IMR-90 (cell line): ENCODE measurements at regions not wholly inside any gene's neighbourhood (a gene's known extent, or its start where the extent isn't known, plus 50 kb on each side); places are given as distances from the start of the nearest gene placed in this dataset.

ENCODE experiments used
- ATAC-seq: fragments of 200-7000 bp; cut with Tn5 transposase; 2 replicates; pipeline ENCODE4 v1.9.1; 2020; ENCODE audit warnings: low read depth, mild to moderate bottlenecking, moderate library complexity
- BruUV-seq: library from RNA; stranded (reverse); fragments of 400-500 nt; replicated peaks from 2 replicates; lab custom pipeline; 2021; lab: Mats Ljungman, UMichigan
- CTCF ChIA-PET: fragments of 300-600 bp; formaldehyde crosslinking; extraction: SDS; loops from one replicate; lab custom pipeline; 2021; ENCODE audit warnings: antibody characterized with exemption; lab: Yijun Ruan, JAX
- POLR2A ChIA-PET: fragments of 300-600 bp; sonication (Branson Sonifier 250); formaldehyde crosslinking; loops from one replicate; lab custom pipeline; 2022; ENCODE audit warnings: antibody characterized with exemption; ENCODE audit not compliant: unreplicated experiment; lab: Charles Lee
- DNase-seq: peaks from one replicate; pipeline ENCODE4 v3.0.0; 2013
- H2AFZ ChIP-seq: replicated peaks from 2 replicates; pipeline ENCODE3; 2013; ENCODE audit warnings: low read length, mild to moderate bottlenecking; ENCODE audit not compliant: poor library complexity
- H2AK5ac ChIP-seq: 2 replicates; pipeline ENCODE4 v1.6.1; 2013; ENCODE audit warnings: low read depth, low read length, inconsistent platforms
- H2AK9ac ChIP-seq: replicated peaks from 2 replicates; pipeline ENCODE3; 2013; ENCODE audit warnings: mild to moderate bottlenecking, low read depth, low read length, moderate library complexity; ENCODE audit not compliant: poor library complexity
- H2BK120ac ChIP-seq: 2 replicates; pipeline ENCODE4 v1.6.1; 2013; ENCODE audit warnings: low read depth, low read length, inconsistent platforms
- H2BK15ac ChIP-seq: 3 replicates; pipeline ENCODE4 v1.6.1; 2013; ENCODE audit warnings: low read depth, low read length, inconsistent platforms
- H2BK20ac ChIP-seq: 2 replicates; pipeline ENCODE4 v1.6.1; 2013; ENCODE audit warnings: low read depth, mild to moderate bottlenecking, inconsistent platforms, low read length, moderate library complexity
- H2BK5ac ChIP-seq: 2 replicates; pipeline ENCODE4 v1.6.1; 2013; ENCODE audit warnings: mild to moderate bottlenecking, low read depth, low read length, inconsistent platforms; ENCODE audit not compliant: poor library complexity, severe bottlenecking
- H3K14ac ChIP-seq: replicated peaks from 2 replicates; pipeline ENCODE4 v1.6.1; 2013; ENCODE audit warnings: low read depth, low read length, inconsistent platforms
- H3K18ac ChIP-seq: 2 replicates; pipeline ENCODE4 v1.6.1; 2013; ENCODE audit warnings: low read depth, low read length, control low read depth
- H3K23ac ChIP-seq: 2 replicates; pipeline ENCODE4 v1.6.1; 2013; ENCODE audit warnings: low read depth, low read length, inconsistent platforms
- H3K27ac ChIP-seq: 2 replicates; pipeline ENCODE4 v1.5.1; 2013; ENCODE audit warnings: mild to moderate bottlenecking, control low read depth, low read length; ENCODE audit not compliant: insufficient read depth
- H3K27me3 ChIP-seq: 2 replicates; pipeline ENCODE4 v1.6.1; 2013; ENCODE audit warnings: low read length; ENCODE audit not compliant: control insufficient read depth, insufficient read depth
- H3K36me3 ChIP-seq: 2 replicates; pipeline ENCODE4 v1.6.1; 2013; ENCODE audit warnings: low read length, mixed read lengths; ENCODE audit not compliant: control insufficient read depth, insufficient read depth
- H3K4ac ChIP-seq: 2 replicates; pipeline ENCODE4 v1.6.1; 2013; ENCODE audit warnings: low read depth, low read length, inconsistent platforms
- H3K4me1 ChIP-seq: 2 replicates; pipeline ENCODE4 v1.6.1; 2013; ENCODE audit warnings: low read length, mixed read lengths; ENCODE audit not compliant: control insufficient read depth, insufficient read depth
- H3K4me2 ChIP-seq: 2 replicates; pipeline ENCODE4 v1.6.1; 2013; ENCODE audit warnings: low read depth, mild to moderate bottlenecking, control low read depth, low read length, moderate library complexity
- H3K4me3 ChIP-seq: 2 replicates; pipeline ENCODE4 v1.5.1; 2013; ENCODE audit warnings: low read depth, mild to moderate bottlenecking, control low read depth, low read length, moderate library complexity; ENCODE audit not compliant: insufficient read depth
- H3K56ac ChIP-seq: 2 replicates; pipeline ENCODE4 v1.6.1; 2013; ENCODE audit warnings: low read length, inconsistent platforms; ENCODE audit not compliant: insufficient read depth; ENCODE audit errors: extremely low read depth
- H3K79me1 ChIP-seq, 2 experiments: 2 replicates each; pipeline ENCODE4 v1.6.1; 2013; ENCODE audit warnings: low read length in 2 of 2, inconsistent platforms in 1 of 2, low read depth in 1 of 2
- H3K9ac ChIP-seq: 2 replicates; pipeline ENCODE4 v1.6.1; 2013; ENCODE audit warnings: low read depth, low read length, control low read depth
- H3K9me1 ChIP-seq: 2 replicates; pipeline ENCODE4 v1.6.1; 2013; ENCODE audit warnings: low read length, inconsistent platforms; ENCODE audit not compliant: insufficient read depth
- H3K9me3 ChIP-seq: 2 replicates; pipeline ENCODE4 v1.6.1; 2013; ENCODE audit warnings: low read length; ENCODE audit not compliant: control insufficient read depth, insufficient read depth
- H4K20me1 ChIP-seq: 2 replicates; pipeline ENCODE4 v1.6.1; 2013; ENCODE audit warnings: low read length, inconsistent platforms; ENCODE audit not compliant: insufficient read depth
- H4K5ac ChIP-seq: 2 replicates; pipeline ENCODE4 v1.6.1; 2013; ENCODE audit warnings: mild to moderate bottlenecking, low read depth, low read length, control low read depth
- H4K8ac ChIP-seq, 2 experiments: 2 replicates each; pipeline ENCODE4 v1.6.1; 2013; ENCODE audit warnings: low read depth in 2 of 2, low read length in 2 of 2, control low read depth in 1 of 2, inconsistent platforms in 1 of 2
- H4K91ac ChIP-seq: 2 replicates; pipeline ENCODE4 v1.6.1; 2013; ENCODE audit warnings: low read depth, low read length, inconsistent platforms; ENCODE audit not compliant: insufficient read depth
- CHD1 ChIP-seq: IDR thresholded peaks from 2 replicates; pipeline ENCODE4 v1.6.1; 2012; ENCODE audit warnings: low read depth, low read length, improper control_type of control experiment
- MXI1 ChIP-seq: IDR thresholded peaks from 2 replicates; pipeline ENCODE4 v1.6.1; 2012; ENCODE audit warnings: low read depth, mild to moderate bottlenecking, low read length, moderate library complexity, borderline replicate concordance
- WGBS, 2 experiments: methylation state at CpG; one replicate each; pipeline versions ENCODE4 v1.1.5 to v1.1.7; 2013; ENCODE audit warnings: missing lambda C conversion rate in 2 of 2; ENCODE audit not compliant: insufficient read length in 1 of 2; ENCODE audit errors: extremely low coverage in 2 of 2; 5-methylcytosine and 5-hydroxymethylcytosine counted together
- dilution Hi-C: fragments of 300-500 bp; cut with HindIII; formaldehyde crosslinking; loops from one replicate; pipeline ENCODE4 v1.14.3; 2018; ENCODE audit warnings: low sequenced_read_pairs; ENCODE audit not compliant: unreplicated experiment
- in situ Hi-C: fragments of 300-500 bp; cut with MboI; formaldehyde crosslinking; loops from 3 replicates; pipeline ENCODE4 v1.14.3; 2019; ENCODE audit warnings: low sequenced_read_pairs, inconsistent platforms, mixed read lengths
- intact Hi-C: fragments of 100-400 bp; cut with micrococcal nuclease; formaldehyde crosslinking; loops from 2 replicates; pipeline ENCODE4 v1.10.0; 2022
- TF ChIP-seq, protein P1 (sequence below): fragments of 150-350 bp; IDR thresholded peaks from 2 replicates; pipeline ENCODE4 v1.6.1; 2016; ENCODE audit warnings: low read depth, mild to moderate bottlenecking, low read length, moderate library complexity, borderline replicate concordance
- TF ChIP-seq, protein P2 (sequence below): fragments of 150-350 bp; IDR thresholded peaks from 2 replicates; pipeline ENCODE4 v1.6.1; 2017; ENCODE audit warnings: mild to moderate bottlenecking, antibody characterized with exemption, low read length, low read depth

DNA sequence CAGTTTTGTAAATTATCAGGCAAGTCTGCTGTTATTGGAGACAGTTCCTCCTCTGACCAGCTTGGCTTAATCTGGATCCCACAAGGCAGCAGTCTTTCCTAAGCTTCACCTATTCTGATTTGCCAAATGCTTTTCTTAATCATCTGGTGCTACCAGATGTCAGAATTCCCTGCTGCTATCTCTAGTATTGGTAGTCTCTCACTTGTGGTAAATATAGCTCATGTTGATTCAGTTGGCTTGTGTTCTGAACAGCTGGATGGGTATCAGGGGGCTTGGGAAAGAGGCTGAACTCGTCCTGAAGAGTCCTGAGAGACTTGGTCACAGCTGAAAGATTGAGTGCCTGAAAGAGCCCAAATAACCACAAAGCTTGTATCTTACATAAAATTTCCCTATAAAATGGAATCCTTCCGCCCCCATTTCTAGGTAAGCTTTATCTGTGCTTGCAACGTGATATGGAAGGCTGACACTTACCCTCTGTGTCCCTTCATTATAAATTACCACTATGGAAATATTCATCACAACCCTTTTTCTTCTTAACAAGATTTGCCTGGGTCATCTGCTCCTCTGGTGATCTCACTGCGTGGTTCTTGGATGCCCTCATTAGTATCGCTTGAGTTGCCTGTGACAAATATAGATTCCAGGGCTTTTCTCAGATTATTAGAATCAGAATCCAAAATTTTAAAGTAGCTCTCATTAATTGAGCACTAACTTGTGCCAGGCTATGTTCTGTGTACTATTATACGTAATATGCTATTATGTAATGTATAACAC lies 104.1 kb upstream of the GPRIN3 start:
- Histone ChIP-seq H2BK15ac (no peak overlapping the region), H3K23ac (no peak overlapping the region), H2BK20ac (no peak overlapping the region), H3K79me1 (no peaks in the 10 kb centered on the region), H3K27me3 (no peaks in the 10 kb centered on the region), H3K18ac (no peak overlapping the region), H3K4me1 (no peaks in the 10 kb centered on the region), H3K27ac (no peak overlapping the region), H3K56ac (no peak overlapping the region), H3K9me3 (no peaks in the 10 kb centered on the region), H4K20me1 (no peaks in the 10 kb centered on the region), H4K8ac (no peak overlapping the region), H4K91ac (no peak overlapping the region), H2BK5ac (no peak overlapping the region), H3K36me3 (no peaks in the 10 kb centered on the region), H2BK120ac (no peak overlapping the region), H2AK5ac (no peak overlapping the region), H3K9me1 (no peaks in the 10 kb centered on the region), H3K9ac (no peak overlapping the region), H3K4me3 (no peak overlapping the region), H2AK9ac (no peak overlapping the region), H3K4ac (no peak overlapping the region), H4K5ac (no peak overlapping the region), H3K4me2 (no peak overlapping the region), H2AFZ (no peak overlapping the region), H3K14ac (no peak overlapping the region)
- intact Hi-C loops, result no loop called here
- WGBS, 2 experiments, result no CpG with 5 or more reads among the region's 6 CpGs
- BruUV-seq, result no TSS peak
- in situ Hi-C loops, result no loop called here
- POLR2A ChIA-PET, result no interaction called here
- dilution Hi-C loops, result no loop called here
- no peak for ATAC-seq
- CTCF ChIA-PET, result no interaction called here
- peak; percentile 0 for DNase-seq
- no peak for TF ChIP-seq CHD1
- no peak for TF ChIP-seq MXI1
- TF ChIP-seq, protein P1, sequence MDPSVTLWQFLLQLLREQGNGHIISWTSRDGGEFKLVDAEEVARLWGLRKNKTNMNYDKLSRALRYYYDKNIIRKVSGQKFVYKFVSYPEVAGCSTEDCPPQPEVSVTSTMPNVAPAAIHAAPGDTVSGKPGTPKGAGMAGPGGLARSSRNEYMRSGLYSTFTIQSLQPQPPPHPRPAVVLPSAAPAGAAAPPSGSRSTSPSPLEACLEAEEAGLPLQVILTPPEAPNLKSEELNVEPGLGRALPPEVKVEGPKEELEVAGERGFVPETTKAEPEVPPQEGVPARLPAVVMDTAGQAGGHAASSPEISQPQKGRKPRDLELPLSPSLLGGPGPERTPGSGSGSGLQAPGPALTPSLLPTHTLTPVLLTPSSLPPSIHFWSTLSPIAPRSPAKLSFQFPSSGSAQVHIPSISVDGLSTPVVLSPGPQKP, result no peak
- TF ChIP-seq, protein P2, sequence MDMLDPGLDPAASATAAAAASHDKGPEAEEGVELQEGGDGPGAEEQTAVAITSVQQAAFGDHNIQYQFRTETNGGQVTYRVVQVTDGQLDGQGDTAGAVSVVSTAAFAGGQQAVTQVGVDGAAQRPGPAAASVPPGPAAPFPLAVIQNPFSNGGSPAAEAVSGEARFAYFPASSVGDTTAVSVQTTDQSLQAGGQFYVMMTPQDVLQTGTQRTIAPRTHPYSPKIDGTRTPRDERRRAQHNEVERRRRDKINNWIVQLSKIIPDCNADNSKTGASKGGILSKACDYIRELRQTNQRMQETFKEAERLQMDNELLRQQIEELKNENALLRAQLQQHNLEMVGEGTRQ, result no peak
